ENCODE measurements at regions not wholly inside any gene's neighbourhood (a gene's known extent, or its start where the extent isn't known, plus 50 kb on each side); places are given as distances from the start of the nearest gene placed in this dataset.

GRCh38 chr15:70193734-70194133 is 96.0 kb upstream of the TLE3 start:
- TF ChIP-seq CTCF (IDR thresholded peaks at IDR 0.05) (no peak), POLR2A (IDR thresholded peaks at IDR 0.05) (no peak)
